ENCODE measurements at regions not wholly inside any gene's neighbourhood (a gene's known extent, or its start where the extent isn't known, plus 50 kb on each side); places are given as distances from the start of the nearest gene placed in this dataset.

DNA sequence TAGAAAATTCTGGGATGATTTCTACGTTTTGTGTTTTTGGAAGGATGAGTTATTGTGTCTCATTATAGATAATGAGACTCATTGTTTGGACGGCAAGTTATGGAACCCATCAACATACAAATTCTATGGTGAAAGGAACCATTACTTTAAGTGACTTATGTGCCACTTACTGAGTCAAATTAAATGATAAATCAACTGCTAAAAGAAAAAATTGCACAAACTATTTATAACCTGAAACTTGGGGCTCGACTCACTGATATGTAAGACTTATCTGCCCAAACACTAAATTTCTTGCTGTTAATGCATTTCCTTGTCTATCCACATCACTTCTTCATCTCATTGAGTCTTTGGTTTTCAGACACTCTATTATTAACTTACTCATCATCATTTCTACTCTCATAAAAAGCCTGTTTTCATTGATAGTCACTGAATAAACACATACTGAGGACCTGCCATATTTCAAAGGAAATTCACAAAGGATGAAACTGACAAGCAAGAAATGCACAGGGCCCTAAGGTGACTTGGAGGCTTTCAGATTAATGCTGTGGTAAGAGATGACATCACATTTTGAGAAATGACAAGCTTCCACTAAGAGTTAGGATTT lies 872.7 kb upstream of the ADAMTS5 start:
- no peak overlapping the region for H3K4me3 ChIP-seq (ENCODE audit: low read depth, low read length)
- TF ChIP-seq CTCF (IDR thresholded peaks at IDR 0.05; ENCODE audit: low read depth, low read length) (no peak), MYC (IDR thresholded peaks at IDR 0.05; ENCODE audit: low read depth, low read length) (no peak), POLR2A (IDR thresholded peaks at IDR 0.05; ENCODE audit: extremely low read depth, insufficient read length) (no peak)
- TF ChIP-seq, protein P1, sequence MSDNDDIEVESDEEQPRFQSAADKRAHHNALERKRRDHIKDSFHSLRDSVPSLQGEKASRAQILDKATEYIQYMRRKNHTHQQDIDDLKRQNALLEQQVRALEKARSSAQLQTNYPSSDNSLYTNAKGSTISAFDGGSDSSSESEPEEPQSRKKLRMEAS (IDR thresholded peaks at IDR 0.05; ENCODE audit: low read depth, low read length), result no peak
- no peak for DNase-seq (ENCODE audit: low read depth)

DNA sequence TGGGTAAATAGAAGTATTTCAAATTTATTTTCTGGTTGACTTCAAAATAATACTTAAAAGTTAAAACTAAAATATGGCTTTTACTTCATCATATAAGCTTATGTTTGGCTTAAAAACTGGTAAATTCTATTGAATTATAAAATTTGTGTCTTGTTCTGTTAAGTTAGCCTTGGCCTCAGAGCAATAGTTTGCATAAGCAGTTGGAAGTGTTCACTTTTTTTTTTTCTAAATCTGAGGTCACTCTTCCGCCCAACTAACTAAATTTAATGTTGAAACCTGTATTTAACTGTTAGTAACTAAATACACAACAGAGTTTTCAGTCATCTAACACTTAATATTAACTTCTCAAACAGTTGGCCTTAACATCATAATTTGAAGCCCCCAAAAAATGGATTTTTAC lies 871.7 kb upstream of the ADAMTS5 start:
- DNase-seq (ENCODE audit: low read depth), result no peak
- H3K4me3 ChIP-seq (ENCODE audit: low read depth, low read length), result no peak overlapping the region
- TF ChIP-seq, protein P1 (IDR thresholded peaks at IDR 0.05; ENCODE audit: low read depth, low read length), result no peak
- TF ChIP-seq MYC (IDR thresholded peaks at IDR 0.05; ENCODE audit: low read depth, low read length), result no peak
- no peak for TF ChIP-seq CTCF (IDR thresholded peaks at IDR 0.05; ENCODE audit: low read depth, low read length)
- TF ChIP-seq POLR2A (IDR thresholded peaks at IDR 0.05; ENCODE audit: extremely low read depth, insufficient read length), result no peak

DNA sequence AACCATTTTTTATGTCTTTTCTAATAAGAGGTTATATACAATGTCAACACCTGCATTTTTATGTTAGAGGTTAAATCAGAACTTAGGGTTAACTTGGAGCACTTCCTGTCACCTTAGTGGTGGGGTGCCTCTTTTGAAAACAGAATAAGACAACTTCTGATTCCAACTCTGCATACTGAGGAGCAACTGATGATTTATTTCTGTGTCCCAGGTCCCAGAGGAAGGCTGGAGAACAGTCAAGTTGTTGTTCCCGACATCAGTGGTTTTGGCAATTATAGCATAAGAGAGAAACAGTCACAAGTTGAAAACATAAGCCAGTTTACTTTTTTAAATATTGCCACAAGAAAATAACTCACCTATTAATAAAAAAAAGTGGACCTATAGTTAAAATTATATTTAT lies 871.0 kb upstream of the ADAMTS5 start:
- TF ChIP-seq POLR2A (IDR thresholded peaks at IDR 0.05; ENCODE audit: extremely low read depth, insufficient read length), result no peak
- no peak for TF ChIP-seq MYC (IDR thresholded peaks at IDR 0.05; ENCODE audit: low read depth, low read length)
- no peak overlapping the region for H3K4me3 ChIP-seq (ENCODE audit: low read depth, low read length)
- DNase-seq (ENCODE audit: low read depth), result no peak

GRCh38 chr21:27833298-27833697 lies 866.4 kb upstream of the ADAMTS5 start:
- no peak for TF ChIP-seq CTCF (IDR thresholded peaks at IDR 0.05; ENCODE audit: low read depth, low read length)
- TF ChIP-seq MYC (IDR thresholded peaks at IDR 0.05; ENCODE audit: low read depth, low read length), result no peak
- no peak for DNase-seq (ENCODE audit: low read depth)
- H3K4me3 ChIP-seq (ENCODE audit: low read depth, low read length), result no peak overlapping the region

DNA sequence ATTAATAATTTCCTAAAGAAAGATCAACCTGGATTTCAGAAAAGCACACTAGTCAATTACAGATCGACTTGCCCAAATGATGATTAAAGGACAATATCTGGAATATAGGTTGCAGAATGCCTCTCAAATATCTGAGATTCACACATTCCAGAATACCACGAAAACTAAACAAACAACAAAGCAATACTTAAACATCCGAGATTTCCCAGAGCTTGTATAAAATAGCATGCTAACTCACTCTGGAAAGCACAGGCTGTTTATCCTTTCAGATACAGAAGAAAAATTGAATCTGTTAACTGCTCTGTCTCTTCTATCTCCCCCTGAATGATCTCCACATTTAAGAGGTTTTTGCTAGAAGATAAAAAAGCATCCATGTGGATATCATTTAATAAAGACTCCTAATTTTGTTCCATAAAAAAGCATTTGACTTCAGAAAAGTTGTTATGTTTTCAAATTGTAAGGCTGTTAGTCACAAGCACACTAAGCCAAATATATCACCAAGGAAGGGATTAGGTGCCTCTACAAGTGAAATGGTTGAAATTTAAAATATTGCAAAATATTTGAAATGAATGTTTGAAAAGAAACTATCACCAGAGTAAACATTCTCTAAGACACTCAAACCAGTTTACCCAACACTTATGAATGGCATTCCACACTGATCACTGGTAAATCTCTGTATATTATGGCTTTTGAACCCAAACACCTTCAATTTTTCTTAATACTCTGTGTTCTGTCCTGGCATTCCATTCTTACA lies 865.1 kb upstream of the ADAMTS5 start:
- no peak overlapping the region for H3K4me3 ChIP-seq (ENCODE audit: low read depth, low read length)
- no peak for DNase-seq (ENCODE audit: low read depth)
- TF ChIP-seq, protein P1 (IDR thresholded peaks at IDR 0.05; ENCODE audit: low read depth, low read length), result no peak
- TF ChIP-seq MYC (IDR thresholded peaks at IDR 0.05; ENCODE audit: low read depth, low read length) (no peak), POLR2A (IDR thresholded peaks at IDR 0.05; ENCODE audit: extremely low read depth, insufficient read length) (no peak), CTCF (IDR thresholded peaks at IDR 0.05; ENCODE audit: low read depth, low read length) (no peak)

- no peak overlapping the region for H3K4me3 ChIP-seq (ENCODE audit: low read depth, low read length)
- no peak for DNase-seq (ENCODE audit: low read depth)
- TF ChIP-seq MYC (IDR thresholded peaks at IDR 0.05; ENCODE audit: low read depth, low read length) (no peak), POLR2A (IDR thresholded peaks at IDR 0.05; ENCODE audit: extremely low read depth, insufficient read length) (no peak), CTCF (IDR thresholded peaks at IDR 0.05; ENCODE audit: low read depth, low read length) (no peak)
- TF ChIP-seq, protein P1 (IDR thresholded peaks at IDR 0.05; ENCODE audit: low read depth, low read length), result no peak
Observed at GRCh38 chr21:27831177-27831576, 864.3 kb upstream of the ADAMTS5 start.

Measured in NB4 (cell line).